ENCODE measurements at regions not wholly inside any gene's neighbourhood (a gene's known extent, or its start where the extent isn't known, plus 50 kb on each side); places are given as distances from the start of the nearest gene placed in this dataset.

- H3K4me3 ChIP-seq (ENCODE audit: insufficient read depth, low read length, poor library complexity, severe bottlenecking) = no peak overlapping the region
- no peak for TF ChIP-seq EZH2phosphoT487 (conservative IDR thresholded peaks at IDR 0.05; ENCODE audit: low read length)
- no peak for TF ChIP-seq CTCF (IDR thresholded peaks at IDR 0.05; ENCODE audit: insufficient read depth, low read length, poor library complexity, severe bottlenecking)
- H2AFZ ChIP-seq (ENCODE audit: low read depth, low read length, severe bottlenecking) = no peak overlapping the region
Measured at GRCh38 chr13:67964091-67964490, 734.0 kb upstream of the PCDH9 start.

GRCh38 chr13:67961331-67961730 lies 731.2 kb upstream of the PCDH9 start:
- Histone ChIP-seq H3K27me3 (ENCODE audit: low read length) (no peaks in the 10 kb centered on the region), H3K9ac (ENCODE audit: low read length) (no peak overlapping the region)

More at GRCh38 chr13:67964091-67964490, 734.0 kb upstream of the PCDH9 start:
- Histone ChIP-seq H3K27me3 (ENCODE audit: low read length) (no peaks in the 10 kb centered on the region), H3K4me2 (ENCODE audit: low read depth, low read length, poor library complexity, severe bottlenecking) (no peak overlapping the region), H3K9me3 (ENCODE audit: insufficient read depth, low read length) (no peaks in the 10 kb centered on the region), H3K27ac (ENCODE audit: low read depth, low read length) (no peak overlapping the region), H3K9me2 (replicated peaks; ENCODE audit: insufficient read depth, low read length) (no peaks in the 10 kb centered on the region), H3K9ac (ENCODE audit: low read length) (no peak overlapping the region), H3K36me3 (ENCODE audit: low read length) (no peaks in the 10 kb centered on the region), H3K79me2 (ENCODE audit: insufficient read depth, low read length) (no peaks in the 10 kb centered on the region), H3F3A (ENCODE audit: insufficient read depth) (no peaks in the 10 kb centered on the region), H4K20me1 (ENCODE audit: low read depth, low read length) (no peaks in the 10 kb centered on the region)

GRCh38 chr13:67951431-67951830 lies 721.3 kb upstream of the PCDH9 start:
- Histone ChIP-seq H3K4me2 (ENCODE audit: low read depth, low read length, poor library complexity, severe bottlenecking) (no peak overlapping the region), H3K27me3 (ENCODE audit: low read length) (no peaks in the 10 kb centered on the region), H3K9ac (ENCODE audit: low read length) (no peak overlapping the region), H3K36me3 (ENCODE audit: low read length) (no peaks in the 10 kb centered on the region), H2AFZ (ENCODE audit: low read depth, low read length, severe bottlenecking) (no peak overlapping the region), H3K4me3 (ENCODE audit: insufficient read depth, low read length, poor library complexity, severe bottlenecking) (no peak overlapping the region), H3K9me2 (replicated peaks; ENCODE audit: insufficient read depth, low read length) (no peaks in the 10 kb centered on the region), H3K9me3 (ENCODE audit: insufficient read depth, low read length) (no peaks in the 10 kb centered on the region), H4K20me1 (ENCODE audit: low read depth, low read length) (no peaks in the 10 kb centered on the region), H3K79me2 (ENCODE audit: insufficient read depth, low read length) (no peaks in the 10 kb centered on the region), H3K27ac (ENCODE audit: low read depth, low read length) (no peak overlapping the region), H3F3A (ENCODE audit: insufficient read depth) (no peaks in the 10 kb centered on the region)
- TF ChIP-seq CTCF (IDR thresholded peaks at IDR 0.05; ENCODE audit: insufficient read depth, low read length, poor library complexity, severe bottlenecking) (no peak), EZH2phosphoT487 (conservative IDR thresholded peaks at IDR 0.05; ENCODE audit: low read length) (no peak)

More at GRCh38 chr13:67961331-67961730, 731.2 kb upstream of the PCDH9 start:
- H2AFZ ChIP-seq (ENCODE audit: low read depth, low read length, severe bottlenecking) = peak overlapping the region; percentile 39
- no peaks in the 10 kb centered on the region for H3F3A ChIP-seq (ENCODE audit: insufficient read depth)
- no peaks in the 10 kb centered on the region for H3K36me3 ChIP-seq (ENCODE audit: low read length)
- no peak overlapping the region for H3K27ac ChIP-seq (ENCODE audit: low read depth, low read length)
- H3K79me2 ChIP-seq (ENCODE audit: insufficient read depth, low read length) = no peaks in the 10 kb centered on the region
- no peaks in the 10 kb centered on the region for H4K20me1 ChIP-seq (ENCODE audit: low read depth, low read length)
- H3K4me3 ChIP-seq (ENCODE audit: insufficient read depth, low read length, poor library complexity, severe bottlenecking) = no peak overlapping the region
- no peaks in the 10 kb centered on the region for H3K9me3 ChIP-seq (ENCODE audit: insufficient read depth, low read length)
- H3K4me2 ChIP-seq (ENCODE audit: low read depth, low read length, poor library complexity, severe bottlenecking) = no peak overlapping the region
- TF ChIP-seq CTCF (IDR thresholded peaks at IDR 0.05; ENCODE audit: insufficient read depth, low read length, poor library complexity, severe bottlenecking) = no peak
- no peak for TF ChIP-seq EZH2phosphoT487 (conservative IDR thresholded peaks at IDR 0.05; ENCODE audit: low read length)
- H3K9me2 ChIP-seq (replicated peaks; ENCODE audit: insufficient read depth, low read length) = no peaks in the 10 kb centered on the region
